AG04450 (cell line): ENCODE measurements at regions not wholly inside any gene's neighbourhood (a gene's known extent, or its start where the extent isn't known, plus 50 kb on each side); places are given as distances from the start of the nearest gene placed in this dataset.

Experiments
- CTCF ChIA-PET: fragments of 300-600, 350-600 bp; formaldehyde crosslinking; extraction: SDS; loops from one replicate; lab custom pipeline; 2022; ENCODE audit warnings: antibody characterized with exemption, inconsistent platforms; lab: Charles Lee
- POLR2A ChIA-PET: fragments of 350-600 bp; formaldehyde crosslinking; extraction: SDS; loops from one replicate; lab custom pipeline; 2021; ENCODE audit warnings: antibody characterized with exemption, inconsistent platforms; lab: Yijun Ruan, JAX
- DNase-seq: peaks from one replicate; pipeline ENCODE4 v3.0.0-alpha.2; 2011; ENCODE audit warnings: low read depth, low spot score
- H3K27ac ChIP-seq: one replicate; pipeline ENCODE4 v1.5.1; 2012; ENCODE audit warnings: low read depth, low read length, control low read depth
- H3K27me3 ChIP-seq: one replicate; pipeline ENCODE4 v1.6.0; 2012; ENCODE audit warnings: low read length; ENCODE audit not compliant: control insufficient read depth, insufficient read depth
- H3K4me3 ChIP-seq: 2 replicates; pipeline ENCODE4 v1.5.1; 2011; ENCODE audit warnings: mild to moderate bottlenecking, low read depth, low read length, control low read depth
- H3K9me3 ChIP-seq: 2 replicates; pipeline ENCODE4 v1.5.1; 2012; ENCODE audit warnings: low read length; ENCODE audit not compliant: control insufficient read depth, insufficient read depth
- TF ChIP-seq, protein P1 (sequence below): IDR thresholded peaks from 2 replicates; pipeline ENCODE4 v1.5.1; 2011; ENCODE audit warnings: low read depth, low read length, control low read depth, inconsistent platforms

DNA sequence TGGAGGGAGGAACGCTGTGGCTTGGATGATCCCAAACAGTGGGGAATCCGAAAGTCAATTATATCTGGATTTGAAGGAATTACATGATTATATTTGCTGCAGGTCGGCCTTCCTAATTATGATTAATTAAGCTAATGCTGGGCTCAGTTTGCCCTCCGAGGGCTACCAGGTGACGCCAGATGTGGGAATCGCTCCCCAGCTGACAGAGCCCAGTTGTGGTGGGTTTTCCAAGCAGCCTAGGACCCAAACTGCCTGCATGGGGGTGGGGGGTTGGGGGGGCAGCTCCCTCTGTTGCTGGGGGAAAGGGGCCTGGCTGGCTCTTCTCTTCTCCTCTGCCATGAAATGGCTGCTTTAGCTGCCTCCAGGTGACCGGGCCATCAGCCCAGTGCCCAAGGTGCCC, 147.6 kb upstream of the C1orf174 start:
- Histone ChIP-seq H3K4me3 (no peak overlapping the region), H3K27me3 (no peaks in the 10 kb centered on the region), H3K9me3 (peaks cover 54% of the 10 kb centered on the region), H3K27ac (no peak overlapping the region)
- DNase-seq: no peak
- TF ChIP-seq, protein P1, sequence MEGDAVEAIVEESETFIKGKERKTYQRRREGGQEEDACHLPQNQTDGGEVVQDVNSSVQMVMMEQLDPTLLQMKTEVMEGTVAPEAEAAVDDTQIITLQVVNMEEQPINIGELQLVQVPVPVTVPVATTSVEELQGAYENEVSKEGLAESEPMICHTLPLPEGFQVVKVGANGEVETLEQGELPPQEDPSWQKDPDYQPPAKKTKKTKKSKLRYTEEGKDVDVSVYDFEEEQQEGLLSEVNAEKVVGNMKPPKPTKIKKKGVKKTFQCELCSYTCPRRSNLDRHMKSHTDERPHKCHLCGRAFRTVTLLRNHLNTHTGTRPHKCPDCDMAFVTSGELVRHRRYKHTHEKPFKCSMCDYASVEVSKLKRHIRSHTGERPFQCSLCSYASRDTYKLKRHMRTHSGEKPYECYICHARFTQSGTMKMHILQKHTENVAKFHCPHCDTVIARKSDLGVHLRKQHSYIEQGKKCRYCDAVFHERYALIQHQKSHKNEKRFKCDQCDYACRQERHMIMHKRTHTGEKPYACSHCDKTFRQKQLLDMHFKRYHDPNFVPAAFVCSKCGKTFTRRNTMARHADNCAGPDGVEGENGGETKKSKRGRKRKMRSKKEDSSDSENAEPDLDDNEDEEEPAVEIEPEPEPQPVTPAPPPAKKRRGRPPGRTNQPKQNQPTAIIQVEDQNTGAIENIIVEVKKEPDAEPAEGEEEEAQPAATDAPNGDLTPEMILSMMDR: no peak
- ChIA-PET POLR2A (no interaction called here), CTCF (no interaction called here)

DNA sequence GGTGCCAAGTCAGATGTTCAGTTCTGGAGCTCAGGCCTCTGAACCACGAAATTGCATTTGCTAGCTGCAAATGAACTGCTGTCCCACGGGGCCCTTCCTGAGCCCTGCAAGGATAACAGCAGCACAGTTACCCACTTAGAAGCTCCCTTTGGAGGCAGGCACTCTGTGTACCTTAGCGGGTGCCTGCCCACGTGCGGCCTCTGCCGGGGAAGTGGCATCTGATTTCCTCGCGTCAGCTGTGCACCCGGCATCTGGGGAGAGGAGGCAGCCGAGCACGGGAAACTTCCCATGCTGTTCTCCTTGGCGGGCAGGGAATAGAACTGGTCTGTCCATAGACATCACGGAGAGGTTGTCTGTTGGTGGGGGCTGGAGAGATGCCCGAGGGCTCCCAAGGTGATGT, 148.0 kb upstream of the C1orf174 start:
- peaks cover 59% of the 10 kb centered on the region for H3K9me3 ChIP-seq
- CTCF ChIA-PET: no interaction called here
- no peak for DNase-seq
- H3K4me3 ChIP-seq: no peak overlapping the region
- POLR2A ChIA-PET: no interaction called here
- H3K27ac ChIP-seq: no peak overlapping the region
- H3K27me3 ChIP-seq: no peaks in the 10 kb centered on the region
- TF ChIP-seq, protein P1: no peak

DNA sequence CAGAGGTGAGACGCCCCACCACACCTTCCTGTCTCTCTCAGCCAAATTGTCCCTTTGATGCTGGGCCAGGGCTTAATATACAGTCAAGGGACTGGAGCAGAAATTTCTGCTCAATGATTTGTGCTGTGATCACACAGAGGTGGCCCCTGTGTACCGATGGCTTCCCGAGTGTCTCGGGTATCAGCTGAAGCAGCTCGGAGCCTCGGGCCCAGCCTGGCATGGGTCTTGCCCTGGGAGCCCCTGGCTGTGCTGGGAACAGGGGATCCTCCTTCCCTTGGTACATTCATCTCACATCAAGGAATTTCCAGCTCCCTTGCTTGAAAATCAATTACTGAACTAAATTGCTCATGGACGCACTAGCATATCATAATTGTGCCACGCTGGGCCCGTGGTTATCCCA, 148.8 kb upstream of the C1orf174 start:
- ChIA-PET CTCF (no interaction called here), POLR2A (no interaction called here)
- TF ChIP-seq, protein P1: no peak
- Histone ChIP-seq H3K4me3 (no peak overlapping the region), H3K9me3 (peaks cover 67% of the 10 kb centered on the region), H3K27me3 (no peaks in the 10 kb centered on the region), H3K27ac (no peak overlapping the region)
- no peak for DNase-seq

GRCh38 chr1:4050998-4051397, 150.9 kb upstream of the C1orf174 start:
- CTCF ChIA-PET: no interaction called here
- DNase-seq: no peak
- Histone ChIP-seq H3K27me3 (no peaks in the 10 kb centered on the region), H3K4me3 (no peak overlapping the region), H3K27ac (no peak overlapping the region), H3K9me3 (peaks cover 83% of the 10 kb centered on the region)
- POLR2A ChIA-PET: no interaction called here
- TF ChIP-seq, protein P1: no peak

- Histone ChIP-seq H3K4me3 (no peak overlapping the region), H3K27ac (no peak overlapping the region), H3K9me3 (peaks cover 82% of the 10 kb centered on the region), H3K27me3 (no peaks in the 10 kb centered on the region)
- TF ChIP-seq, protein P1: no peak
- no peak for DNase-seq
- ChIA-PET POLR2A (no interaction called here), CTCF (interaction anchor here (0.7 kb wide), 1 partner anchor 1690 kb away, joined by 6 read pairs; no protein-coding TSS in a partner anchor)
Measured at GRCh38 chr1:4052657-4053056, 152.6 kb upstream of the C1orf174 start.
